ENCODE measurements at regions not wholly inside any gene's neighbourhood (a gene's known extent, or its start where the extent isn't known, plus 50 kb on each side); places are given as distances from the start of the nearest gene placed in this dataset.

GRCh38 chr14:54133896-54134295, 177.3 kb upstream of the BMP4 start:
- TF ChIP-seq CTCF (IDR thresholded peaks at IDR 0.05) (no peak), POLR2A (IDR thresholded peaks at IDR 0.05) (no peak)
